Fibroblast of pulmonary artery (primary cell): ENCODE measurements at regions not wholly inside any gene's neighbourhood (a gene's known extent, or its start where the extent isn't known, plus 50 kb on each side); places are given as distances from the start of the nearest gene placed in this dataset.

Source experiments
- DNase-seq: peaks from one replicate; pipeline ENCODE4 v3.0.0-alpha.2; 2010; ENCODE audit warnings: low read depth
- H3K4me3 ChIP-seq: replicated peaks from 2 replicates; pipeline ENCODE4 v1.5.1; 2011; ENCODE audit warnings: low read depth, mild to moderate bottlenecking, control low read depth, low read length, moderate library complexity
- TF ChIP-seq, protein P1 (sequence below): IDR thresholded peaks from 2 replicates; pipeline ENCODE4 v1.5.1; 2011; ENCODE audit warnings: mild to moderate bottlenecking, control low read depth, low read length, inconsistent platforms; ENCODE audit errors: missing control alignments

DNA sequence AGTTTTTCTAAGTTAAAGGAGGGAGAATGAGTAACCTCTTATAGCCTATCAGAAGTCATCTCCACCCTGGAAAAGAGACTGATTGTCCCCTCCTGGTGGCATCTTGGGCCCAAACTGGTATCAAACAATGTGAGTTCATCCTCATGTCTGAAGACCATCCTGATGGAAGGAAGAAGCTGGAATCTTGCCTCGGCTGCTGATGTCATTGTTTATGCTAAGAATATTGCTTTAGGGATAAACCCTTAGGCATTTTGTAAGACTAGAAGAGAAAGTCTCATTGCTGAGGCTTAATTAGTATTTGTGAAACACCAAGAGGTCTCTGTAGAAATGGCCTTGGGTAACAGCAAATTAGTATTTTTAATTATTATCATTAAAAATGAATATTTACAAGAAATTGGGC is 65.7 kb upstream of the KCNN2 start:
- TF ChIP-seq, protein P1, sequence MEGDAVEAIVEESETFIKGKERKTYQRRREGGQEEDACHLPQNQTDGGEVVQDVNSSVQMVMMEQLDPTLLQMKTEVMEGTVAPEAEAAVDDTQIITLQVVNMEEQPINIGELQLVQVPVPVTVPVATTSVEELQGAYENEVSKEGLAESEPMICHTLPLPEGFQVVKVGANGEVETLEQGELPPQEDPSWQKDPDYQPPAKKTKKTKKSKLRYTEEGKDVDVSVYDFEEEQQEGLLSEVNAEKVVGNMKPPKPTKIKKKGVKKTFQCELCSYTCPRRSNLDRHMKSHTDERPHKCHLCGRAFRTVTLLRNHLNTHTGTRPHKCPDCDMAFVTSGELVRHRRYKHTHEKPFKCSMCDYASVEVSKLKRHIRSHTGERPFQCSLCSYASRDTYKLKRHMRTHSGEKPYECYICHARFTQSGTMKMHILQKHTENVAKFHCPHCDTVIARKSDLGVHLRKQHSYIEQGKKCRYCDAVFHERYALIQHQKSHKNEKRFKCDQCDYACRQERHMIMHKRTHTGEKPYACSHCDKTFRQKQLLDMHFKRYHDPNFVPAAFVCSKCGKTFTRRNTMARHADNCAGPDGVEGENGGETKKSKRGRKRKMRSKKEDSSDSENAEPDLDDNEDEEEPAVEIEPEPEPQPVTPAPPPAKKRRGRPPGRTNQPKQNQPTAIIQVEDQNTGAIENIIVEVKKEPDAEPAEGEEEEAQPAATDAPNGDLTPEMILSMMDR, result no peak
- H3K4me3 ChIP-seq, result no peak overlapping the region
- DNase-seq, result no peak

DNA sequence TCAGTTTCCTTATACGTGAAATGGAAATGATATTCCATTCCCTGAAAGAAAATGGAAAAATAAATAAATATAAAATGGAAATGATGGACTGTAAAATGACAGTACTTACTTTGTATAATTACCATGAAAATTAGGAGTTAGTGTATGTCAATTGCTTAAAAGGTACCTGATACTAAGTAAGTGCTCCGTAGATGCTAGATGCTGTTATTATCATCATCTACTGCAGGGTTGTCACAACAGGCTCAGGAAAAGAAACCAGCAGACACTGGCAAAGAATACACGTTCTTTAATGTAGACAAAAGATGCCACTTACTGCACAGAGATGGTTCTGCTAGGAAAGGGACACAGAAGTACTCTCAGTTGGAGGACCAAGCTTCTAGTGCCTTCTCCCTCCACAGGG is 64.0 kb upstream of the KCNN2 start:
- DNase-seq, result no peak
- H3K4me3 ChIP-seq, result no peak overlapping the region
- TF ChIP-seq, protein P1, result no peak

DNA sequence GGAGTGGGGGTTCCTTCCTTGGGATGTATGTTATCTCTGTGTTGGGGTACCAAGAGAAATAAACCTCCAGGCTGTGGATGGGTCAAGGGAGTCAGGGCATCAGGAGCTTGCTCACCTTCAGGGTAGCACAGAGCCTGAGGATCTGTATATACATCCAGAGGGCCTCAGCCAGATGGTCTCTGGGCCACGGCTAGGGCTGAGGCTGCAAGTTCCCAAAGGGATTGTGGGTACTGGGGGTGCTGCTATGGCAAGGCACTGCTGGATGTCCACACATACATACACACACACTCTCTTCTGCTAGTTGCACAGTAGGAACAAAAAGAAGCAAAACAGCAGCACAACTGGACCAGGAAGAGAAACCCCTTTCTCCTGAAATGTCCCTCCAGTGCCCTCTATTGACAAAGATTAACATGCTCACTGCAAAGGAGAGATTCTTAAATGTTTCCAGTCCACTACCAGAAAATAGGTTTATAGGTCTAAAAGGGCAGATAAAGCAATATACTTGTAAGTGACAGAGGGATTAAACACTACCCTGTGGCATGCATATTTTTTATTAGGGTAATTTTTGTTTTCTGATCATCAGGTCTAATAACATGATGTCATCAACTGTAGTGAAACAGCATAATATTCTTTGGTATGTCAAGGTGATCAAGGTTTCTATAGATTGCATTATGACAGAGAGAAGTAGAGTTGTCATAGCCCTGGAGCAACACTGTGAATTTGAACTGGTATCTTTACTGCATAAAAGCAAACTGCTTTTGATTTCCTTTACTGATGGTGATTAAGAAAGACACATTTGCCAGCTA is 56.3 kb upstream of the KCNN2 start:
- TF ChIP-seq, protein P1, result peak; percentile 46
- DNase-seq, result peak; percentile 42

DNA sequence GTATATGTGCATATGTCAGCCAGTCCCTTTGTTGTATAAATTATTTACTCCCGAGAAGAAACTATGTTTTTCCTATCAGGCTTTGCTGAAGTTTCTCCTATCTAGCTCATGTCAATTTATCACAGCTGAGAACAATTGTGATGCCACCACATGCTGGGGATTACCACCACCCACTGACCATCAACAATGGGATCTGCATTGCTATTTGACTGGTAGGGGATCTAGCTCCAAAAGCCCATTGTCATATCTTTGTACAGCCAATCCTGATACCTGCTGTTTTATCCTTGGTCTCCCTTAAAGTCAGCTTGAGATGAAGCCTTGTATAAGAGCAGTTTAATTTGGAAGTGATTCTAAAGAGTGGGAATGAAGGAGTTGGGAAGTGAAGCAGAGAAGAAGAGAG is 53.9 kb upstream of the KCNN2 start:
- no peak overlapping the region for H3K4me3 ChIP-seq
- DNase-seq, result no peak
- TF ChIP-seq, protein P1, result no peak

More for the DNA sequence above, 56.3 kb upstream of the KCNN2 start:
- H3K4me3 ChIP-seq, result no peak overlapping the region

DNA sequence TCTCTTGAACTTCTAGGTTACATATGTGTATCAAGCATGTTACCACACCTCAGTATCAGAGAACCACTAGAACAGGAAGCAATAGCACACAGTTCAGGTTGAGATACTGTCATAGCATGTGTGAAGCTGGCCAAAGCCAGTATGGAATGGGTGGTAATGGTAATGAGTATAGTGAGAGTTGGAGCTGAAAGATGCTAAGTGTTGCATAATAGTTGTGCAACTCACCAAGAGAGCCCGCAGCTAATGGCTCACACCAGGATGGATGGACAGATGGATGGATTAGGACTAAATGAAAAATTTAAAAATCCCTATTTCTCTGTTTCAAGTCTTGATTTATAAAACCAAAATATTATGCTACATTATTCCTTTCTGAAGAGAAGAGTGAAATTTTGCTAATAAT is 53.4 kb upstream of the KCNN2 start:
- H3K4me3 ChIP-seq, result no peak overlapping the region
- TF ChIP-seq, protein P1, result no peak
- no peak for DNase-seq

DNA sequence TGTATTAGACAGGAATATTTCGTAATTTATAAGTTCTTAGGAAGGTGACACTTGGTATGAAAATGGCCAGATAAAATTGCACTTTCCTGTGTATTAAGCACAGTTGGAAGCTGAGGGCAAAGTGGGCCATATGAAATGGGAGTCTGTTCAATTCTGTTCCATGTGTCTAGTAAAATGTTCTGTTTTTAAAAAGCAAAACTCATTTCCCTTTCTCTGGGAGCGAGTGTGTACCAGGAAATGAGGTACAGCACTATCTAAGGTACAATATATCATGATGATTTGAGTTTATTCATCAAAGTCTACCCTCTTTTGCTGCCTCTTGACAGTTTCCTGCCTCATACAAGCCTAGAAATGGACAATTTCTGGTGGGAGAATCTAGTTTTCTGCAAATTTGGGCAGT is 51.2 kb upstream of the KCNN2 start:
- no peak for DNase-seq
- TF ChIP-seq, protein P1, result no peak
- H3K4me3 ChIP-seq, result no peak overlapping the region

DNA sequence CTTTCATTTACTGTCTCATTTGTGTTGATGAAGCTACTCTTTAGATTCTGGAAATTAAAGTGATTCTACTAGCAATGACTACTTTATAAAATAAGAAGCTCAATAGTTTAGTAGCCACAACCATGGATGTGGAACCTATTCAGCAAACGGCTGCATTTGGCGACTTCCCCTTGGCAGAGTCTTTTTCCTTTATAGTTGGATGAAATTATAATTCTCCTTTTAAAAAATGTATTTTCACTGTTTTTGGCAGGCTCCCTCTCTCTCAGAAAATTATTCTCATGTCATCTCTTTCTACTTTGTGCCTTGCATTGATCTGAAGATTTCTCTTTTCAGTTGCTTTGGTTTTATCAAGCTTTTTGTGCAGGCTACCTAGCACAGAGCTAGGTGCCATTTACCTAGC is 50.6 kb upstream of the KCNN2 start:
- H3K4me3 ChIP-seq, result no peak overlapping the region
- TF ChIP-seq, protein P1, result no peak
- DNase-seq, result no peak
